C4-2B (cell line): ENCODE measurements at regions not wholly inside any gene's neighbourhood (a gene's known extent, or its start where the extent isn't known, plus 50 kb on each side); places are given as distances from the start of the nearest gene placed in this dataset.

Experiments used
- H3K27ac ChIP-seq: fragments of 450-650 bp; 2 replicates; pipeline ENCODE4 v1.5.1; 2017
- CTCF ChIP-seq: fragments of 450-650 bp; conservative IDR thresholded peaks from 2 replicates; pipeline ENCODE4 v1.5.1; 2017; ENCODE audit warnings: mild to moderate bottlenecking
- ZFX ChIP-seq: fragments of 450-650 bp; IDR thresholded peaks from 2 replicates; pipeline ENCODE4 v1.6.1; 2017

GRCh38 chr5:156186760-156187159 is 140.2 kb upstream of the SGCD start:
- H3K27ac ChIP-seq = no peak overlapping the region
- TF ChIP-seq ZFX (no peak), CTCF (no peak)

GRCh38 chr5:156188016-156188415 is 138.9 kb upstream of the SGCD start:
- TF ChIP-seq CTCF = no peak
- no peak for TF ChIP-seq ZFX
- no peak overlapping the region for H3K27ac ChIP-seq

- H3K27ac ChIP-seq = no peak overlapping the region
- TF ChIP-seq ZFX = no peak
Observed at GRCh38 chr5:156189628-156190027, 137.3 kb upstream of the SGCD start.

- H3K27ac ChIP-seq = no peak overlapping the region
- TF ChIP-seq ZFX (no peak), CTCF (no peak)
Observed at GRCh38 chr5:156191547-156191946, 135.4 kb upstream of the SGCD start.

- no peak for TF ChIP-seq CTCF
- no peak for TF ChIP-seq ZFX
- H3K27ac ChIP-seq = no peak overlapping the region
Observed at GRCh38 chr5:156197042-156197635, 129.8 kb upstream of the SGCD start.

GRCh38 chr5:156199045-156199444 is 127.9 kb upstream of the SGCD start:
- TF ChIP-seq ZFX (no peak), CTCF (no peak)
- no peak overlapping the region for H3K27ac ChIP-seq

- TF ChIP-seq CTCF (no peak), ZFX (no peak)
- H3K27ac ChIP-seq = no peak overlapping the region
Observed at GRCh38 chr5:156200938-156201787, 125.8 kb upstream of the SGCD start.
